Astrocyte (in vitro differentiated cells and primary cell): ENCODE measurements at regions not wholly inside any gene's neighbourhood (a gene's known extent, or its start where the extent isn't known, plus 50 kb on each side); places are given as distances from the start of the nearest gene placed in this dataset.

Experiments
- DNase-seq: peaks from one replicate; pipeline ENCODE4 v3.0.0-alpha.2; 2010; ENCODE audit warnings: low read depth
- FAIRE-seq: peaks from 2 replicates; lab custom pipeline; 2011; peaks lifted over from hg19 to GRCh38; lab: Jason Lieb, UNC
- H2AFZ ChIP-seq: 2 replicates; pipeline ENCODE4 v1.6.0; 2012; ENCODE audit warnings: low read depth, low read length, inconsistent platforms
- H3K27ac ChIP-seq: 2 replicates; pipeline ENCODE4 v1.5.1; 2011; ENCODE audit warnings: low read depth, low read length, inconsistent platforms
- H3K27me3 ChIP-seq: 2 replicates; pipeline ENCODE4 v1.6.0; 2011; ENCODE audit warnings: low read length, inconsistent platforms; ENCODE audit not compliant: insufficient read depth
- H3K36me3 ChIP-seq: 2 replicates; pipeline ENCODE4 v1.5.1; 2011; ENCODE audit warnings: low read length, inconsistent platforms; ENCODE audit not compliant: insufficient read depth
- H3K4me1 ChIP-seq: 2 replicates; pipeline ENCODE4 v1.5.1; 2011; ENCODE audit warnings: low read length, inconsistent platforms; ENCODE audit not compliant: insufficient read depth
- H3K4me2 ChIP-seq: 2 replicates; pipeline ENCODE4 v1.6.0; 2012; ENCODE audit warnings: low read length, inconsistent platforms
- H3K4me3 ChIP-seq: 2 replicates; pipeline ENCODE4 v1.5.1; 2011; ENCODE audit warnings: low read depth, mild to moderate bottlenecking, low read length, inconsistent platforms; ENCODE audit not compliant: insufficient read depth
- H3K79me2 ChIP-seq: 2 replicates; pipeline ENCODE4 v1.6.0; 2012; ENCODE audit warnings: mild to moderate bottlenecking, low read length, inconsistent platforms; ENCODE audit not compliant: insufficient read depth
- H3K9ac ChIP-seq: 2 replicates; pipeline ENCODE4 v1.6.0; 2012; ENCODE audit warnings: mild to moderate bottlenecking, low read length, inconsistent platforms
- H3K9me3 ChIP-seq: 2 replicates; pipeline ENCODE4 v1.5.1; 2012; ENCODE audit warnings: low read depth, mild to moderate bottlenecking, low read length, inconsistent platforms; ENCODE audit not compliant: insufficient read depth
- H4K20me1 ChIP-seq: 2 replicates; pipeline ENCODE4 v1.6.0; 2012; ENCODE audit warnings: low read length, inconsistent platforms; ENCODE audit not compliant: insufficient read depth
- H3K27ac Mint-ChIP-seq: one replicate; pipeline ENCODE4 v1.8.0; 2021; ENCODE audit warnings: mild to moderate bottlenecking, mixed read lengths; ENCODE audit not compliant: unreplicated experiment
- H3K27me3 Mint-ChIP-seq: one replicate; pipeline ENCODE4 v1.8.0; 2021; ENCODE audit warnings: low read depth, mixed read lengths; ENCODE audit not compliant: unreplicated experiment
- H3K36me3 Mint-ChIP-seq: one replicate; pipeline ENCODE4 v1.8.0; 2021; ENCODE audit warnings: low read depth, mixed read lengths; ENCODE audit not compliant: unreplicated experiment
- H3K4me1 Mint-ChIP-seq: one replicate; pipeline ENCODE4 v1.8.0; 2021; ENCODE audit warnings: low read depth, mixed read lengths; ENCODE audit not compliant: unreplicated experiment
- H3K4me3 Mint-ChIP-seq: one replicate; pipeline ENCODE4 v1.8.0; 2021; ENCODE audit warnings: mild to moderate bottlenecking, moderate library complexity, mixed read lengths; ENCODE audit not compliant: unreplicated experiment
- H3K9me3 Mint-ChIP-seq: one replicate; pipeline ENCODE4 v1.8.0; 2021; ENCODE audit warnings: mild to moderate bottlenecking, mixed read lengths; ENCODE audit not compliant: unreplicated experiment
- EZH2 ChIP-seq: IDR thresholded peaks from 2 replicates; pipeline ENCODE4 v1.6.1; 2012; ENCODE audit warnings: mild to moderate bottlenecking, low read length, inconsistent platforms; ENCODE audit not compliant: insufficient read depth
- TF ChIP-seq, protein P1 (sequence below): IDR thresholded peaks from 2 replicates; pipeline ENCODE4 v1.5.1; 2011; ENCODE audit warnings: low read depth, mild to moderate bottlenecking, inconsistent platforms, low read length, moderate library complexity; ENCODE audit not compliant: insufficient read depth

DNA sequence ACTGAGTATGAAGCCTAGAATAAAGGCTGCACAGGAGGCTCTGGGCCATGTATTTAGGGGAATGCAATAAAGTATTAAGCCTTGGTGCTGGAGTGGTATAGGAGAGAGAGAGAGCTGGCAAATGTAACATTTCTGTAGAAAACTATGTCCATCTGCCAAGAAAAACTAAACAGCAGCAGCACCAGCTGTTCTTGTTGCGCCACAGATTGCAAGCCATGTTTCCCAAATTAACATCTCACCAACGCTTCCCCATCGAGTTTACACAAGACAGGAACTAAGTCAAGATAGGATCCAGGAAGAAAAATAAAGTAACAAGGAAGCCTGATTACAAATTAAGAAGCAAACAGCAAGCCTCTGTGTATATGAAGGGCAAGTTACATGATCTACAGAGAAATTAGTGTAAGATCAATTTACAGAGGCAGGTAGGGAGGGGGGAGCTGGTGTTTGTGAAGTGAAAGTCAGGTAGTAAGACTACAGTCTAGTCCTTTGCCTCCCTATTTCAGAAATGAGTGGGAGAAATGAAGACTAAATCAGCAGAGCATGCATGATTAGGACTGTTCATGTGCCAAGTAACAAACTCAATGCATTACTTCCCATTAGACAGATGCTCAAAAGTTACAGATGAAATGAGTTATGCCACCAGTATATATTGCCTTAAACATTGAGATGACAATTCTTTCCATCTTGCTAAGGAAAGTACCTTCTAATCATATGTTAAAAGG is 900.5 kb downstream of the EPHA3 start:
- peaks cover 21% of the 10 kb centered on the region for H3K4me1 Mint-ChIP-seq
- no peak overlapping the region for H3K4me3 Mint-ChIP-seq
- Histone ChIP-seq H3K27me3 (no peaks in the 10 kb centered on the region), H4K20me1 (no peaks in the 10 kb centered on the region), H2AFZ (no peak overlapping the region), H3K4me3 (no peak overlapping the region), H3K36me3 (no peaks in the 10 kb centered on the region), H3K27ac (no peak overlapping the region), H3K4me1 (peaks cover 14% of the 10 kb centered on the region), H3K9ac (no peak overlapping the region), H3K4me2 (no peak overlapping the region), H3K79me2 (no peaks in the 10 kb centered on the region), H3K9me3 (no peaks in the 10 kb centered on the region)
- no peaks in the 10 kb centered on the region for H3K36me3 Mint-ChIP-seq
- no peaks in the 10 kb centered on the region for H3K9me3 Mint-ChIP-seq
- no peaks in the 10 kb centered on the region for H3K27me3 Mint-ChIP-seq
- TF ChIP-seq, protein P1, sequence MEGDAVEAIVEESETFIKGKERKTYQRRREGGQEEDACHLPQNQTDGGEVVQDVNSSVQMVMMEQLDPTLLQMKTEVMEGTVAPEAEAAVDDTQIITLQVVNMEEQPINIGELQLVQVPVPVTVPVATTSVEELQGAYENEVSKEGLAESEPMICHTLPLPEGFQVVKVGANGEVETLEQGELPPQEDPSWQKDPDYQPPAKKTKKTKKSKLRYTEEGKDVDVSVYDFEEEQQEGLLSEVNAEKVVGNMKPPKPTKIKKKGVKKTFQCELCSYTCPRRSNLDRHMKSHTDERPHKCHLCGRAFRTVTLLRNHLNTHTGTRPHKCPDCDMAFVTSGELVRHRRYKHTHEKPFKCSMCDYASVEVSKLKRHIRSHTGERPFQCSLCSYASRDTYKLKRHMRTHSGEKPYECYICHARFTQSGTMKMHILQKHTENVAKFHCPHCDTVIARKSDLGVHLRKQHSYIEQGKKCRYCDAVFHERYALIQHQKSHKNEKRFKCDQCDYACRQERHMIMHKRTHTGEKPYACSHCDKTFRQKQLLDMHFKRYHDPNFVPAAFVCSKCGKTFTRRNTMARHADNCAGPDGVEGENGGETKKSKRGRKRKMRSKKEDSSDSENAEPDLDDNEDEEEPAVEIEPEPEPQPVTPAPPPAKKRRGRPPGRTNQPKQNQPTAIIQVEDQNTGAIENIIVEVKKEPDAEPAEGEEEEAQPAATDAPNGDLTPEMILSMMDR: no peak
- TF ChIP-seq EZH2: no peak
- no peak overlapping the region for H3K27ac Mint-ChIP-seq
- no peak for DNase-seq
- FAIRE-seq: no peak

- no peaks in the 10 kb centered on the region for H3K79me2 ChIP-seq
- H3K9me3 Mint-ChIP-seq: no peaks in the 10 kb centered on the region
- peaks cover 14% of the 10 kb centered on the region for H3K4me1 ChIP-seq
- no peak overlapping the region for H3K9ac ChIP-seq
- no peaks in the 10 kb centered on the region for H3K36me3 ChIP-seq
- no peaks in the 10 kb centered on the region for H4K20me1 ChIP-seq
- H3K27ac Mint-ChIP-seq: peak overlapping the region; percentile 97
- peak overlapping the region; percentile 54 for H3K4me3 Mint-ChIP-seq
- peak overlapping the region; percentile 54 for H3K27ac ChIP-seq
- H3K9me3 ChIP-seq: no peaks in the 10 kb centered on the region
- H3K27me3 ChIP-seq: no peaks in the 10 kb centered on the region
- TF ChIP-seq, protein P1: no peak
- no peak for TF ChIP-seq EZH2
- H3K36me3 Mint-ChIP-seq: no peaks in the 10 kb centered on the region
- no peak for FAIRE-seq
- H3K4me1 Mint-ChIP-seq: peaks cover 28% of the 10 kb centered on the region
- H2AFZ ChIP-seq: no peak overlapping the region
- no peak overlapping the region for H3K4me3 ChIP-seq
- peak; percentile 79 for DNase-seq
- H3K27me3 Mint-ChIP-seq: no peaks in the 10 kb centered on the region
- peak overlapping the region; percentile 65 for H3K4me2 ChIP-seq
These were observed 902.9 kb downstream of the EPHA3 start for GRCh38 chr3:90010341-90010740.

DNA sequence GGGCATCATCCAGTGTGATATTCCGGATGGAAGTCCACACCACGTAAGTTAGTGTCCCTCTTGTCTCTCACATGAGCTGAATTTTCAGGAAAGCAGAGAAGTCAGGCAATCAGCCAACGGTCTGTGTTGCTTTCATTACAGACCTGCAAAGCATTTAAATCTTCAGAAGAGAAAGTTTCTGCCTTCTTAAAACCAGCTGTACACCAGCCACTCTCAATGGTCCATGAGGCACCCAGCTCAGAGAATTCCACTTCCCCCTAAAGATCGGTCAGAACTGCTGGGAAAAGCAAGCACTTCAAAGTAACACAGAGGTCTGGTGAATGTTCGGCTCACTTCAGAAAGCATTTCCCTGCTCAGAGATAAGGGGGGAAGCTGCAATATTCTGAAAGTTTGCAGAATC is 903.7 kb downstream of the EPHA3 start:
- no peak overlapping the region for H3K4me3 Mint-ChIP-seq
- peak overlapping the region; percentile 97 for H3K27ac Mint-ChIP-seq

More for the DNA sequence above, 903.7 kb downstream of the EPHA3 start:
- Mint-ChIP-seq H3K4me1 (peaks cover 36% of the 10 kb centered on the region), H3K27me3 (no peaks in the 10 kb centered on the region), H3K36me3 (no peaks in the 10 kb centered on the region), H3K9me3 (no peaks in the 10 kb centered on the region)
- Histone ChIP-seq H3K9ac (peak overlapping the region; percentile 33), H3K79me2 (no peaks in the 10 kb centered on the region), H3K4me1 (peaks cover 19% of the 10 kb centered on the region), H3K27ac (peak overlapping the region; percentile 54), H3K4me2 (peak overlapping the region; percentile 54), H3K4me3 (no peak overlapping the region), H3K27me3 (no peaks in the 10 kb centered on the region), H2AFZ (peak overlapping the region; percentile 48), H4K20me1 (no peaks in the 10 kb centered on the region), H3K36me3 (no peaks in the 10 kb centered on the region), H3K9me3 (no peaks in the 10 kb centered on the region)
- peak; percentile 12 for DNase-seq
- no peak for TF ChIP-seq EZH2
- TF ChIP-seq, protein P1: no peak
- no peak for FAIRE-seq
